ENCODE measurements at regions not wholly inside any gene's neighbourhood (a gene's known extent, or its start where the extent isn't known, plus 50 kb on each side); places are given as distances from the start of the nearest gene placed in this dataset.

DNA sequence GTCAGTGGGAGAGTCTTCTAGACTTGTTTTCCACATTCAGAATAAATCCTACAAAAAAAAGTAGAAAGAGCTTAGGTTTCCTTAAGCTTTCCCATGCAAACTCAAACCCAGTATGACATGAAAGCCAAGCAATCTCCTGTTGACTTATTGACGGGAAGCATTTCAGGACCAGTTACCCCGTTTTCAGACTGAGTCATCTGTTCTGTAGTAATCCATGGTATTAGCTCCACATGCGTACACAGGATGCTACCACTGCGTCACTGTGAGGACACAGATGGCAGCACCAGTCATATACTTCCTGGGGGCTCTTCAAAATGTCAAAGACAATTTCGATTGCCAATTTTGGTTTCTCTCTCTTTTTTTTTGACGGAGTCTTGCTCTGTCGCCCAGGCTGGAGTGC lies 224.9 kb upstream of the MAD2L1 start:
- H3K4me1 Mint-ChIP-seq (ENCODE audit: insufficient read depth, unreplicated experiment): no peaks in the 10 kb centered on the region
- no peaks in the 10 kb centered on the region for H3K27me3 Mint-ChIP-seq (ENCODE audit: insufficient read depth, unreplicated experiment)
- ChIA-PET CTCF (interaction anchor here (0.7 kb wide), 1 partner anchor 116 kb away, joined by 3 read pairs; no protein-coding TSS in a partner anchor), POLR2A (no interaction called here)
- intact Hi-C loops (cut with micrococcal nuclease): no loop called here
- H3K27ac Mint-ChIP-seq (ENCODE audit: low read depth, unreplicated experiment): no peak overlapping the region
- DNase-seq (ENCODE audit: unreplicated experiment): no peak
- TF ChIP-seq, protein P1, sequence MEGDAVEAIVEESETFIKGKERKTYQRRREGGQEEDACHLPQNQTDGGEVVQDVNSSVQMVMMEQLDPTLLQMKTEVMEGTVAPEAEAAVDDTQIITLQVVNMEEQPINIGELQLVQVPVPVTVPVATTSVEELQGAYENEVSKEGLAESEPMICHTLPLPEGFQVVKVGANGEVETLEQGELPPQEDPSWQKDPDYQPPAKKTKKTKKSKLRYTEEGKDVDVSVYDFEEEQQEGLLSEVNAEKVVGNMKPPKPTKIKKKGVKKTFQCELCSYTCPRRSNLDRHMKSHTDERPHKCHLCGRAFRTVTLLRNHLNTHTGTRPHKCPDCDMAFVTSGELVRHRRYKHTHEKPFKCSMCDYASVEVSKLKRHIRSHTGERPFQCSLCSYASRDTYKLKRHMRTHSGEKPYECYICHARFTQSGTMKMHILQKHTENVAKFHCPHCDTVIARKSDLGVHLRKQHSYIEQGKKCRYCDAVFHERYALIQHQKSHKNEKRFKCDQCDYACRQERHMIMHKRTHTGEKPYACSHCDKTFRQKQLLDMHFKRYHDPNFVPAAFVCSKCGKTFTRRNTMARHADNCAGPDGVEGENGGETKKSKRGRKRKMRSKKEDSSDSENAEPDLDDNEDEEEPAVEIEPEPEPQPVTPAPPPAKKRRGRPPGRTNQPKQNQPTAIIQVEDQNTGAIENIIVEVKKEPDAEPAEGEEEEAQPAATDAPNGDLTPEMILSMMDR (IDR thresholded peaks at IDR 0.05; ENCODE audit: unreplicated experiment): no peak
- no TSS peak for BruUV-seq (replicated peaks)
- no peak overlapping the region for H3K4me3 Mint-ChIP-seq (ENCODE audit: unreplicated experiment)
- no peaks in the 10 kb centered on the region for H3K36me3 Mint-ChIP-seq (ENCODE audit: insufficient read depth, unreplicated experiment)
- H3K9me3 Mint-ChIP-seq (ENCODE audit: unreplicated experiment): no peaks in the 10 kb centered on the region

DNA sequence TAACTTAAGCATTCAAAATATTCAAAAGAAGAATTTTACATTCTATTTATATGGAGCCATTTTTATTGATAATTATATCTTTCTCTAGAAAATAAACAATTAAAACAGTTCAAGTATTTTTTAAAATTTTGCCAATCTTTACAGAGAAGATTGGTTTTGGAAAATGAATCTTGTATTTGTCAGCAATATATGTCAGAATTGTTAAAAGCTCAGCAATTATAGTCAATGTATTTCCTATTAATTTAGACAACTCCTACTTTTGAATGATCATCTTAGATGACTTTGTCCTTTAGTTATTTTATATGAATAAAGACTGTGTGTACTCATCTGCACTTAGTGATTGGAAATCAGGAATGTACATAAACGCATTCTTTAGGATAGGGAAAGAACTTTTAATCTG lies 223.9 kb upstream of the MAD2L1 start:
- no peaks in the 10 kb centered on the region for H3K27me3 Mint-ChIP-seq (ENCODE audit: insufficient read depth, unreplicated experiment)
- no peaks in the 10 kb centered on the region for H3K9me3 Mint-ChIP-seq (ENCODE audit: unreplicated experiment)
- DNase-seq (ENCODE audit: unreplicated experiment): no peak
- no peaks in the 10 kb centered on the region for H3K4me1 Mint-ChIP-seq (ENCODE audit: insufficient read depth, unreplicated experiment)
- TF ChIP-seq, protein P1 (IDR thresholded peaks at IDR 0.05; ENCODE audit: unreplicated experiment): no peak
- no peak overlapping the region for H3K27ac Mint-ChIP-seq (ENCODE audit: low read depth, unreplicated experiment)
- ChIA-PET CTCF (no interaction called here), POLR2A (interaction anchor here (0.6 kb wide), 1 partner anchor 9 kb away, joined by 3 read pairs; no protein-coding TSS in a partner anchor)
- no peak overlapping the region for H3K4me3 Mint-ChIP-seq (ENCODE audit: unreplicated experiment)
- H3K36me3 Mint-ChIP-seq (ENCODE audit: insufficient read depth, unreplicated experiment): no peaks in the 10 kb centered on the region
- BruUV-seq (replicated peaks): no TSS peak
- intact Hi-C loops (cut with micrococcal nuclease): no loop called here

DNA sequence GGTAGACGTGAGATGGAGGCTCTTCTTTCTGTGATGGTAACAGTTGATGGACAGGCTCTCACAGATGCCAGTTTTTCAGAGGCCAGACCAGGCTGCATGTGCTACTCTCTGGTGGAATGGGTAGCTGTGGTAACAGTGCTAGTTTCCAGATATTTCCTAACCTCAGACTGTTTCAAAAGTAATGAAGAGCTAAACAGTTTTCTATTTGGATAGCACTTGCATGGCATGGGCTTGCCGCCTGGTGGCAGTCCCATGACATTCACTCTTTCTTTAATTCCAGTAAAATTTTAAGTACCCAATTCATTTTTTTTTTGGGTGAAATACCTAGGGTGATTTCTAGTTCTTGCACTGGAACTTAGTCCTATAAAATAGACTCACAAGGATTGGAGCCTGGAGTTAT lies 220.2 kb upstream of the MAD2L1 start:
- Mint-ChIP-seq H3K27me3 (ENCODE audit: insufficient read depth, unreplicated experiment) (no peaks in the 10 kb centered on the region), H3K4me1 (ENCODE audit: insufficient read depth, unreplicated experiment) (no peaks in the 10 kb centered on the region), H3K4me3 (ENCODE audit: unreplicated experiment) (no peak overlapping the region), H3K36me3 (ENCODE audit: insufficient read depth, unreplicated experiment) (no peaks in the 10 kb centered on the region), H3K27ac (ENCODE audit: low read depth, unreplicated experiment) (no peak overlapping the region), H3K9me3 (ENCODE audit: unreplicated experiment) (no peaks in the 10 kb centered on the region)
- TF ChIP-seq, protein P1 (IDR thresholded peaks at IDR 0.05; ENCODE audit: unreplicated experiment): no peak
- intact Hi-C loops (cut with micrococcal nuclease): no loop called here
- POLR2A ChIA-PET: interaction anchor here (0.5 kb wide), 1 partner anchor 333 kb away, joined by 3 read pairs; no protein-coding TSS in a partner anchor
- no TSS peak for BruUV-seq (replicated peaks)
- DNase-seq (ENCODE audit: unreplicated experiment): no peak
- CTCF ChIA-PET: interaction anchor here (0.7 to 1.0 kb wide), 2 partner anchors 22 to 194 kb away, joined by 3 read pairs; no protein-coding TSS in a partner anchor

DNA sequence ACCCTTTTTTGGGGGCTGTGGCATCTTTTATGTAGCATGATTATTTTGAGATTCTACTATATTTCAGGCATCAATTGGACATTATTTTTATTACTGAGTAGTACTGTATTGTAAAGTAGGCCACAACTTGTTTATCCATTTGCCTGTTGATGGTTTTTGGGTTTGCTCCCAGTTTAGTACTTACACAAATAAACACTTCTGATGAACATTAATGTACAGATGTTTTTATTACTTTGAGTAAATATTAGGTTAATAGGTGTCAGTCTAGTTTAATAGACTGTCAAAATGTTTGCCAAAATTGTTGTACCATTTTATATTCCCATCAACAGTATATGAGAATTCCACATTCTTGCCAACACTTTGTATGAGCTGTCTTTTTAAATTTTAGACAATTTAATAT lies 214.9 kb upstream of the MAD2L1 start:
- no peaks in the 10 kb centered on the region for H3K27me3 Mint-ChIP-seq (ENCODE audit: insufficient read depth, unreplicated experiment)

More for the DNA sequence above, 214.9 kb upstream of the MAD2L1 start:
- Mint-ChIP-seq H3K4me1 (ENCODE audit: insufficient read depth, unreplicated experiment) (no peaks in the 10 kb centered on the region), H3K9me3 (ENCODE audit: unreplicated experiment) (no peaks in the 10 kb centered on the region), H3K27ac (ENCODE audit: low read depth, unreplicated experiment) (no peak overlapping the region), H3K36me3 (ENCODE audit: insufficient read depth, unreplicated experiment) (no peaks in the 10 kb centered on the region), H3K4me3 (ENCODE audit: unreplicated experiment) (no peak overlapping the region)
- no TSS peak for BruUV-seq (replicated peaks)
- POLR2A ChIA-PET: no interaction called here
- DNase-seq (ENCODE audit: unreplicated experiment): no peak
- intact Hi-C loops (cut with micrococcal nuclease): no loop called here
- TF ChIP-seq, protein P1 (IDR thresholded peaks at IDR 0.05; ENCODE audit: unreplicated experiment): no peak
- CTCF ChIA-PET: no interaction called here

Measured in MCF 10A (cell line).